Heart left ventricle (tissue), 13 donors: ENCODE measurements at regions not wholly inside any gene's neighbourhood (a gene's known extent, or its start where the extent isn't known, plus 50 kb on each side); places are given as distances from the start of the nearest gene placed in this dataset.
"Not testable (repeated sequence)": the region's sequence is repeated elsewhere in the genome, so short reads cannot be mapped to it uniquely, and the experiment has no call there.

Experiments used
- CTCF ChIP-seq, 12 donors: fragments of 200-600 bp; sonication (generic) in 4 of 12; IDR thresholded peaks; one replicate each; pipeline versions ENCODE4 v1.5.0 to v1.8.0; 2018 to 2022; ENCODE audit warnings: antibody characterized with exemption in 12 of 12, mild to moderate bottlenecking in 5 of 12
- POLR2A ChIP-seq, 2 donors: fragments of 450-650 bp; IDR thresholded peaks; one replicate each; pipeline ENCODE4 v1.6.1; 2017; ENCODE audit warnings: antibody characterized with exemption in 2 of 2, mild to moderate bottlenecking in 2 of 2, moderate library complexity in 2 of 2
- donor health status: ischemic (EF 13 %, LVEDD 7.1; RV severe dilation, severe dysfunction).
- donor health status: DM: no; HTN: yes; CAD: no.
- donor health status: DM: no; HTN: no; CAD: no.
- donor health status: ischemic (EF 25% LVEDD 6.9; RV normal size, moderate dysfunction).
- donor health status: ischemic (EF 25% LVEDD 5.7; RV mildly dilated, moderate dysfunction).
- donor health status: ischemic (EF 35%, LVEDD 5.7; RV mildly dilated, moderate dysfunction).
- donor health status: nonischemic (EF 11% LVEDD 7.7; RV severe dilation, severe dysfunction).
- donor health status: DM: yes; HTN: yes; CAD: no.
- donor health status: PGD.
- donor health status: ischemic (EF 29% LVEDD 5.4; RV normal size, mild dysfunction).
- donor health status: nonischemic (EF 23%, LVEDD 6.1; RV moderate dilation, normal function).

GRCh38 chr18:15066434-15066833 lies 318.5 kb downstream of the ANKRD30B start:
- TF ChIP-seq CTCF, POLR2A (IDR thresholded peaks at IDR 0.05): not testable (repeated sequence)
